Amniotic stem cell (primary cell): ENCODE measurements at regions not wholly inside any gene's neighbourhood (a gene's known extent, or its start where the extent isn't known, plus 50 kb on each side); places are given as distances from the start of the nearest gene placed in this dataset.
"Not testable (repeated sequence)": the region's sequence is repeated elsewhere in the genome, so short reads cannot be mapped to it uniquely, and the experiment has no call there.

ENCODE experiments used
- DNase-seq: peaks from one replicate; lab custom pipeline; 2025; lab: John Stamatoyannopoulos, UW

GRCh38 chr2:226123300-226123699, 676.3 kb downstream of the IRS1 start:
- DNase-seq = no peak

DNA sequence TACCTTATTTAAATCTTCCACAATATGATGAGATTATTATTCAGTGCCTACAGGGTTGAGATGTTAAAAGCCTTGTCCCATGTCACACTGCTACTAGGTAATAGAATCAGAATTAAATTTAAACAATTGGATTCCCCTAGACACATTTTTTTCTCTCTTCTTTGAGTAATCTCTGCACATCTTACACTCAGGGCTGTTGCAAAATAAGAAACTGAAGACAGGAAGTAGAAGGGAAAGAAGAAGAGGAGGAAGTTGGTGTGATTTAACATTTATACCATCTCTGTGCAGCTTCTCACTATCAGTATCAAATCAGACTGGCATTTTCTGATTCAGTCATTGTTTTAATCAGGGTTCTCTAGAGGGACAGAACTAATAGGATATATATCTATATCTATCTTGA, 677.6 kb downstream of the IRS1 start:
- no peak for DNase-seq

- DNase-seq = no peak
These were observed 678.4 kb downstream of the IRS1 start for GRCh38 chr2:226121046-226121738.

DNA sequence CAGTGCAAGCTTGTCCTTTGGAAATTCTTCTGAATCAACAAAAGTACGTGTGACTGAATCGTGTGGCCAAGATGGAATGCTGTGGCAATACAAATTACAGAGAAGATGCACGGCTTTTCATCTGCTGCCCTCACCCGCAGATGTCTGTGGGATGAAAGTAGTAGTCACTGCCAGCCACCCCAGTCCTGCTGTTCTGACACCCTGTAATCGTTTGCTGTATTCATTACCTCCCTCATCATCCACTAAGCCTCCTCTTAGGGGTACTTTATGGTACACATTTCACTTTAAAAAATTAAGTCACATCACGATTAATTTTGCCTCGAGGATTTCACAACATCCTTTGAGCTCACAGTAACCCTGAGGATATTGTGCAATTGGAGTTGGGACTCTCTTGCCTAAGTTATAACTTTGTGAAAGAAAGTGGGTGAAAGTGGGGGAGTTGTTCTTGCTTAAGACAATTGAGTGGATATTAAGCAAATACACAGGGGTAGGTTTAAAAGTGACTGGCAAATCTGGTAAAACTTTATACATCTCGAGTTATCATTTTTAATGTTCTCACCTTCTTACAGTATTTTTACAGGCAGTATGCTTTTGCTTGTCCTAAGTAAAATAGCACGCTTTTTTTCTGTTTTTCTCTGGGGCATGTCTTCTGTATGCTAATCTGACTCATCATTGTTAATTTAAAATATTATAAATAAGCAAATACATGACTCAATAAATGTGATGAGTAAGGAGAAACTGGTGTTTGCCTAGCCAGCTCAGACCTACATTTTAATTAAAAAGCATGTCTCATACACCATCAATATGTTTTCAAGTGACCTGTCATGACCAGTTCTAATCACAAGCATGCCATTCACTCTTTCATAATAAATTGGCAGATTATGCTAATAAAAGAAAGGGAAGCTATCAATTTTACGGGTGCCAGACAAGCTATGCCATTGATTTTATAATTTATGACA, 680.9 kb downstream of the IRS1 start:
- peak; percentile 35 for DNase-seq

- DNase-seq = no peak
These were observed 682.0 kb downstream of the IRS1 start for GRCh38 chr2:226117510-226118065.

- DNase-seq = no peak
These were observed 683.3 kb downstream of the IRS1 start for GRCh38 chr2:226116346-226116745.

DNA sequence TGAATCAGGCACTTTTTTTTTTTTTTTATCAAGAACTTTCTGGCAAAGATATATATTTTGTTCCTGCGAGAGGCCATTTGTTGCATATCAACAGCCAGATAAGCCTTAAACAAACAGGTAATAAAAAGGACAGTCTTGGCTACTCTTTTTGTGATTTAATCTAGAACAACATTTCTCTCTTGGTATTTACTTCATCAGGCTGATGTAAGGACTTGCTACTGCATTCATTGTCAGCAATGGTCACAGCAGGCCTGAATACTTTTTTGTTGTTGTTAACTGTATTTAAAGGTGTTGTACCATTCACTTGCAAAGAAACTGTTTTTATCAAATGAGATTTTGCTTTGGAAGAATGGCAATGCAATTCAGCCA, 683.8 kb downstream of the IRS1 start:
- no peak for DNase-seq

DNA sequence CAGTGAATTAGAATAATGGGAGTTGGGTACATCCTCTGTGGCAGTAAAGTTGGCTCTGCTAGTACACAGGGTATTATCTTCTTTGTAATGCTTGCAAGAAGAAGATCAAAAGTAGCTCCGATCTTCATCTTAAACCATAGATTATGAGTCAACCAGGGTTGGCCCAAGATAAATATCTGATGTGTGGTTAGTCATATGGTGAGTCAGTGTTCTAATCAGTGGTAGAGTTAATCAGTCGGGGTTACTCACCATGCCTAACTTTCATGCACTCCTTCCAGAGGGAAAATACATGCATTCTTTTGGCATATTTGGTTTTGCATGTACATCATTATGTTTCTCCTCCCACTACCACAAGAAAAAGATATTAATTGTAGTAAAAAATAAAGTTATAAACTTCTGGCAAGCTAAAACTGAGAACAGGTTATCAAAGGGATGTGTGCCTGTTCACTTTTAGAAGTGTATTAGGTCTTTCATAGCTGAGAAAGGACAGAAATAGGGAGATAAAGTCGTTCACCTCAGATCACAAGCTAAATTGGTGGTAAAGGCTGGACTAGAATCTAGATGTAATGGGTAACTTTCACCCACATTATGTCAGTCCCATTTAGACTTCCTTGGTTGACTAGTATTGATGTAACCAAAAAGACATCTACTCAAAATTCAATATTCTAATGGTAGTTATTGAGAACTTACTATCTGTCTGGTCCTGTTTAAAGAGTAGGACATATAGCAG, 684.4 kb downstream of the IRS1 start:
- DNase-seq = peak; percentile 81

DNA sequence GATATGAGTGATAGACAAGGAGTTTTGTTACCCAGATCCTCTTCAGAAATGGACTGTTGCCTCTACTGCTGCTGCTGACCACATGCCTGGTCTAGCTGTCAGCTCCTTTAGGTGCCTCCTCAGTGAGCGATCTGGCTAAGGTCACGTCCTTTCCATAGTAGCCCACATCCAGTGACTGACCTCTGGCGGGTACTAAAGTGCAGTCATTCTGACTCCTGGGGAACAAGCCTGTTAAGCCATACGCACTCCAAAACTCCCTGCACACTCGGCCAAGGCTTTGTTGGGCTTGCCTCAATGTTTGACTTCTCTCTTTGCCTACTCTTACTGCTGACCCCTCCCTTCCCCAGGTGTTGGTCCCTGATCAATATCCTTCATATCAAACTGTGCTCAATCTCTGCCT, 685.2 kb downstream of the IRS1 start:
- DNase-seq = no peak

GRCh38 chr2:226098861-226099745, 699.6 kb downstream of the NYAP2 start:
- DNase-seq = no peak

DNA sequence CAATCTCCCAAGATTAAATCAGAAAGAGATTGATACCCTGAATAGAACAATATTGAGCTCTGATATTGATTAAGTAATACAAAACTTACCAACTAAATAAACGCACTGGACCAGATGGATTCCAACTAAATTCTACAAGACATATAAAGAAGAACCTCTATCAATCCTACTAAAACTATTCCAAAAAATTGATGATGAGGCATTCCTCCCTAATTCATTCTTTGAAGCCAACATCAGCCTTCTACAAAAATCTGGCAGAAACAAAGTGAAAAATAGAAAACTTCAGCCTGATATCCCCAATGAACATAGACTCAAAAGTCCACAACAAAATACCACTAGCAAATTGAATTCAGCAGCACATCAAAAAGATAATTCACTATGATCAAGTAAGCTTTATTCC, 695.5 kb downstream of the NYAP2 start:
- no peak for DNase-seq

DNA sequence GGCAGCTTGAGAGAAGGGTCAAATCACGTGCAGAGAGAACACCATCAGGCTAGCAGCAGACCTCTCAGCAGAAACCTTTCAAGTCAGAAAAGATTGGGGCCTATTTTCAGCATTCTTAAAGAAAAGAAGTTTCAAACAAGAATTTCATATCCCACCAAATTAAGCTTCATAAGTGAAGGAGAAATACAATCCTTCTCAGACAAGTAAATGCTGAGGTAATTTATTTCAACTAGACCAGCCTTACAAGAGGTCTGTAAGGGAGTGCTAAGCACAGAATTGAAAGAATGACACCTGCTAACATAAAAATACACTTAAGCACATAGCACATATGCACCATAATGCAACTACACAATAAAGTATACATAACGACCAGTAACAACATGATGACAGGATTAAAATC, 693.9 kb downstream of the NYAP2 start:
- DNase-seq = no peak

DNA sequence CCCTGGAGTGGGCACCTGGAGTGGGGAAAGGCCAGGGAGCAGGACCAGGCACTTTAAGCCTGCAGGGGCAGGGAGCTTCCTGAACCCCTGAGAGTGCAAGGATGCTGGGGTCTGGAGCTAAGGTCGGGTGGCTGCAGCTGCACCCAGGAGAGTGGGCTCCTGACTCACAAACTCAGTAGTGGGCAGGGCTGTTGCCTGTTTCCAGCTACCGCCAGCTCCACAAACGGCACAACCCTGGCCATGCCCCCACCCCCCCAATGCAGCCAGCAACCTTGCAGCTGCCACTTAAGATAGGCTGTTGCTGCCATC, 688.8 kb downstream of the NYAP2 start:
- DNase-seq = no peak

- DNase-seq = no peak
These were observed 688.2 kb downstream of the NYAP2 start for GRCh38 chr2:226087505-226088365.

- DNase-seq = no peak
These were observed 687.5 kb downstream of the NYAP2 start for GRCh38 chr2:226087051-226087450.

GRCh38 chr2:226086190-226086589, 686.7 kb downstream of the NYAP2 start:
- no peak for DNase-seq

- not testable (repeated sequence) for DNase-seq
These were observed 685.9 kb downstream of the NYAP2 start for GRCh38 chr2:226085425-226085824.

DNA sequence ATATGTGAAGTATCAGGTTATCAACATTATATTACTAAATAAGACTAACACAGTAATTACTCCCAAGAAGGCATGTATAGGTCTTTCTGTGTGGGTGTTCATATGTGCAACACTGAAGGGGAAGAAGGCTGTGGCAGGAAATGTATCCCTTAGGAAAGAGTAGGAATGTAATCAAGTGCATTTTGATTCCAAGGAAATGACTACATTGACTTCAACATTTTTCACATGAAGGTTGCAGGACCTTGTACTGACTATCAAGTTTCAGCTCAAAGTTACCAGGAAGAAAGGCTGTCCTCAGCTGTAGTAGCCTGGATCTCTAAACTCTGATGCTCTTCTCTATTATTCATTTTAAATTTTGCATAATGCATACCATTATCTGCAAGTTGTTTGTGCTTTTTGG, 680.8 kb downstream of the NYAP2 start:
- no peak for DNase-seq

DNA sequence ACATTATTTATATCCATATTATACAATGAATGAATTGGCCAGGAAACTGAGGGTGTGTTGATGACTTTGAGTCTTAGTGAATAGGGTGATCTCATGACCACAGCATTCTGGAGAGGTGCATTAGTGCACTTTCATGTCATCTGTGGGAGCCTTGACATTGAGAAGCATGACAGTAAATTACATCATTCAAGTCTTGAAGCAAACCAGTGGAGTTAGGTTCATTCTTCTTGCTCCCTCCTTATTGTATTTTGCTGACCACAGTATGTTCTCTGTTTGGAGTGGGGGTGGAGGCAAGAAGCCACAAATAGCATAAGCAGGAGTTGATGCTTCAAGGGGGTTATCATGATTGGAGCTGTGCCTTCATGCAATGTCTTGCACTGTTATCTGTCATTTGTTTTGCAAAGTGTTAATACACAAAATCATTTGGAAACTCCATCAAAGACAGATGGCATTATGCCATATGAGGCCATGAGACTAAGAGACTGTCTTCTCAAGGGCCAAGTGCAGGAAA, 680.2 kb downstream of the NYAP2 start:
- no peak for DNase-seq

- no peak for DNase-seq
These were observed 679.7 kb downstream of the NYAP2 start for GRCh38 chr2:226079196-226079595.
